HFF-Myc (cell line): ENCODE measurements at regions not wholly inside any gene's neighbourhood (a gene's known extent, or its start where the extent isn't known, plus 50 kb on each side); places are given as distances from the start of the nearest gene placed in this dataset.

Source experiments
- DNase-seq: peaks from one replicate; pipeline ENCODE4 v3.0.0-alpha.2; 2011; ENCODE audit warnings: low read depth; ENCODE audit errors: extremely low read depth
- H3K4me3 ChIP-seq: replicated peaks from 2 replicates; pipeline ENCODE4 v1.5.1; 2011; ENCODE audit warnings: low read depth, mild to moderate bottlenecking, control low read depth, low read length
- CTCF ChIP-seq: IDR thresholded peaks from 2 replicates; pipeline ENCODE4 v1.5.1; 2012; ENCODE audit warnings: mild to moderate bottlenecking, low read depth, low read length, control low read depth; ENCODE audit errors: missing control alignments

DNA sequence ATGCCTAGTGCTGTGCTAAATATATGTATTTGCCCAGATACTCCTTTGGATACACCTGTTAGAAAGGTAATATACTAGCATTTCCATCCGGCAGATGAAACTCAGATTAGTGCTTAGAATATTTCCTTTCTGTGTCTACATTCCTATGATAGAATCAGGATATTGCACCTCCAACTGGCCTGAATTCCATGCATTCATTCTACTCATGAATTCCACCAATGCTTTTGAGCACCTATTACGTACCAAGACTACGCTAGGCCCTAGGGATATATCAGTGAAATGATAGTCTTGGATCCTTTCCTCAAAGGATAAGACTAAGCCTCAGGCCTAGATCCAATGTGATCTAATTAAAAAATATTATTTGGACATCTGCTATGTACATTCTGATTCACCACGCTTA is 223.8 kb upstream of the SERP2 start:
- no peak for DNase-seq
- H3K4me3 ChIP-seq = no peak overlapping the region
- no peak for TF ChIP-seq CTCF

DNA sequence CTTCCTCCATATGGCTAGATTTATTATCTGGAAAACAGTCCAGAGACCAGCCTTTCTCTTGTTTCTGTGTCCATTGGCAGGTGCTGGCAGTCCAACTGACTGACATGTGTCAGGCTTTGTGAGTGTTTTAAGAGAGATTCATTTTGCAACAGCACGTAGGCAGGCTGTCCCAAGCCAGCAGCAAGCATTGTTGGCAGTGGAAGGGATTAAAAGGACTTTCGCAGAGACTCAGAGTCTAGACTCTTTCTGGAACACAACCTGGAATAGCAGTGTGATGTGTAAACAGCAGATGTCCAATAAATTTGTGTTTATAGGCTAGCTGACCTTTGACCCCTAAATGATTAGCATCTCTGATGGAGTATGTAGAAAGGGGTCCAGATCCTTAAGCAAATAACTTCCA is 222.2 kb upstream of the SERP2 start:
- no peak for DNase-seq
- no peak overlapping the region for H3K4me3 ChIP-seq
- TF ChIP-seq CTCF = no peak

GRCh38 chr13:44153496-44153895 is 220.1 kb upstream of the SERP2 start:
- TF ChIP-seq CTCF = no peak
- H3K4me3 ChIP-seq = no peak overlapping the region
- DNase-seq = no peak

DNA sequence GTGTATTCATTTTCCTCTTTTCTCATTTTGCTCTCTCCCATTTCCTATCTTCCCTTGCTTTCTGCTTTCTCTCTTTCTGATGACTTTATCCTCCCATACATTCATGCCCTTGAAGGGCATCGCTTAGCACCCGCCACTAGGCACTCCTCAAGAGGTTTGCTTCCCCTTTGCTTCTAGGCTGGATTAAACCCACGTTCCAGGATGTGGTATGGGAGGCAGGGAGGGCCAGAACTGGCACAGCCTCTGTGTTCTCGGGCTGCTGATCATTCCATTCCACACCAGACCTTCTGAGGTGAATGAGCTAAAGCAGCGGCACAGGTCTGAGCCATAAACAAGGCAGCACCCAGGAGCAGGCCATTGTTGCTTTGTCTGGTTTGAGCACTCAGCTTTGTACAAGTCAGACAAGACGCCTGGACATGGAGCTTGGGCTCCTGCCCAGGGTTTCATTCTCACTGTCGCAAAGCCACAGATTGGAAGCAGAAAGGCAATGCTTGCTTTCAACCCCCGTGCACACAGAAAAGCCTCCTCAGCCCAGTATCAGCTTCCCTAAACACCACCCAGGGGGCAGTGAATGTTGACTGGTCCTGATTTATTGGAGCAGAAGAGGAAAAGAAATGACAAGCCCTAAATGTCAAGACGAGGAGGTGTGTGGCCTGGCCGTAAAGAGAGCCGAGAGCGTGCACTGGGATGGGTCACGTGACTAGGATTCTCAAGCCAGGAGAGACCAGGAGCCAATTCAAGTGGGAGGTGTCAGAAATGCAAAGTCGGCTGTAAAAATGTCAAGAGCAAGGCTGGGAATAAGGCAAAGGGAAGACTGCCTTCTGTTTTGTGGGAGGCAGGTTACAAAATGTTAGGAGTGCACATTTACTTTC is 218.0 kb upstream of the SERP2 start:
- H3K4me3 ChIP-seq = no peak overlapping the region
- TF ChIP-seq CTCF = no peak
- DNase-seq = no peak

- H3K4me3 ChIP-seq = no peak overlapping the region
- no peak for TF ChIP-seq CTCF
- DNase-seq = no peak
Measured at GRCh38 chr13:44156294-44156658, 217.3 kb upstream of the SERP2 start.

DNA sequence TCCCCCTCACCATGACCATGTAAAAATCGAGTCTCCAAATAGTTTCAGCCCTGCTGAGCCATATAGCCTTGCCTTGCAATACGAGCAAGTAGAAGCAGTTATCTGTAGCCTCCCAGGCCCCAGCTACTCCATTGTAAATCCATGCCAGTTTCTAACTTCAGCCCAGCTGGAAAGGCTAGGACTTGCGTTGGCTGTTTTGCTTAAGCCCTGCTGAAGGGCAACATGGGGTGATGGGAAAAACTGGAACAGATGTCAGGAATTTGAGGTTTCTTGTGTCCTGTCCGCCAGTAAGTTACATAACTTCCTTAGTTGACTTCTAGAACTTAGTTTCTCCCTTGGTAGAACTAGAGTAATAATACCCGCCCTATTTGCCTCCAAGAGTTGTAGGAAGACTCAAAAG is 216.0 kb upstream of the SERP2 start:
- no peak overlapping the region for H3K4me3 ChIP-seq
- no peak for DNase-seq
- TF ChIP-seq CTCF = no peak

DNA sequence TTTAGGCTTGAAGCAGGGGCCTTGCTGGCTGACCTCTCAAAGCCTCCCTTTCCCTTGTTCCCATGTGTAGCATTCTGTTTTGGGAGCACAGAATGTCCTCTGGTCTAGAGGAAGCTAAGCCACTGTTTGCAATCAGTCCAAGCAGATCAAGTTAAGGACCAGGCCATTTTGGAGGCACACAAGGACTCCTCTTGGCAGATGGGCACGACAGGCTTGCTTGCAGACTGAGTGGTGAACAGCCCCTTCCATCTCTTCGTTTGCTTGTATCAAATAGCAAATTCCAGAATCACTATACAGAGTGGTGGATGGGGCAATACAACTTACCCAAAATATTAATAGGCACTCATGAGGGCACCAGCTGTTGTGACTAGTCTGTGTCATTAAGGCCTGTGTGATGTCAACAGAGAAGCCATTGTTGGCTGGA is 215.5 kb upstream of the SERP2 start:
- no peak for DNase-seq
- TF ChIP-seq CTCF = no peak
- no peak overlapping the region for H3K4me3 ChIP-seq
